SW480 (cell line): ENCODE measurements at regions not wholly inside any gene's neighbourhood (a gene's known extent, or its start where the extent isn't known, plus 50 kb on each side); places are given as distances from the start of the nearest gene placed in this dataset.
"Not testable (repeated sequence)": the region's sequence is repeated elsewhere in the genome, so short reads cannot be mapped to it uniquely, and the experiment has no call there.

Experiments used
- DNase-seq: peaks from one replicate; pipeline ENCODE4 v3.0.0-alpha.2; 2016; ENCODE audit warnings: low spot score

GRCh38 chr4:65265526-65265925 is 404.8 kb downstream of the EPHA5 start:
- DNase-seq: no peak

GRCh38 chr4:65259296-65259695 is 411.0 kb downstream of the EPHA5 start:
- DNase-seq: no peak

- DNase-seq: no peak
Observed at GRCh38 chr4:65250916-65251315, 419.4 kb downstream of the EPHA5 start.

- DNase-seq: no peak
Observed at GRCh38 chr4:65249111-65249510, 421.2 kb downstream of the EPHA5 start.

- no peak for DNase-seq
Observed at GRCh38 chr4:65242156-65242846, 428.0 kb downstream of the EPHA5 start.

GRCh38 chr4:65241257-65241997 is 428.9 kb downstream of the EPHA5 start:
- DNase-seq: no peak

- DNase-seq: no peak
Observed at GRCh38 chr4:65234061-65234460, 436.2 kb downstream of the EPHA5 start.

- DNase-seq: no peak
Observed at GRCh38 chr4:65227628-65228027, 442.7 kb downstream of the EPHA5 start.

- no peak for DNase-seq
Observed at GRCh38 chr4:65223601-65224000, 446.7 kb downstream of the EPHA5 start.

GRCh38 chr4:65223074-65223473 is 447.2 kb downstream of the EPHA5 start:
- not testable (repeated sequence) for DNase-seq

GRCh38 chr4:65217179-65217578 is 453.1 kb downstream of the EPHA5 start:
- no peak for DNase-seq

- no peak for DNase-seq
Observed at GRCh38 chr4:65202853-65203236, 467.4 kb downstream of the EPHA5 start.

GRCh38 chr4:65202165-65202852 is 468.0 kb downstream of the EPHA5 start:
- no peak for DNase-seq

GRCh38 chr4:65195666-65196065 is 474.6 kb downstream of the EPHA5 start:
- DNase-seq: no peak

- DNase-seq: no peak
Observed at GRCh38 chr4:65195002-65195401, 475.3 kb downstream of the EPHA5 start.

GRCh38 chr4:65193985-65194384 is 476.3 kb downstream of the EPHA5 start:
- DNase-seq: no peak

- no peak for DNase-seq
Observed at GRCh38 chr4:65190780-65191179, 479.5 kb downstream of the EPHA5 start.

GRCh38 chr4:65175585-65175984 is 494.7 kb downstream of the EPHA5 start:
- DNase-seq: no peak

- no peak for DNase-seq
Observed at GRCh38 chr4:65170768-65171514, 499.3 kb downstream of the EPHA5 start.

GRCh38 chr4:65167719-65168118 is 502.6 kb downstream of the EPHA5 start:
- DNase-seq: no peak

- DNase-seq: no peak
Observed at GRCh38 chr4:65152205-65152604, 518.1 kb downstream of the EPHA5 start.

- DNase-seq: no peak
Observed at GRCh38 chr4:65139998-65140397, 530.3 kb downstream of the EPHA5 start.
